ENCODE measurements at regions not wholly inside any gene's neighbourhood (a gene's known extent, or its start where the extent isn't known, plus 50 kb on each side); places are given as distances from the start of the nearest gene placed in this dataset.
"Not testable (repeated sequence)": the region's sequence is repeated elsewhere in the genome, so short reads cannot be mapped to it uniquely, and the experiment has no call there.

GRCh38 chr3:20288050-20288449 is 102.0 kb upstream of the SGO1 start:
- ChIA-PET POLR2A (no interaction called here), CTCF (no interaction called here)
- no peak overlapping the region for H3K4me3 ChIP-seq (ENCODE audit: low read depth, low read length)
- peaks cover 4% of the 10 kb centered on the region; the same call in 1 of the 2 replicates for H3K9me3 ChIP-seq (ENCODE audit: control insufficient read depth, insufficient read depth, low read length)
- DNase-seq (ENCODE audit: low read depth, low spot score): no peak
- H3K27me3 ChIP-seq (ENCODE audit: control insufficient read depth, insufficient read depth, low read length): no peaks in the 10 kb centered on the region
- no peak overlapping the region for H3K27ac ChIP-seq (ENCODE audit: low read depth, low read length)
- TF ChIP-seq CTCF (IDR thresholded peaks at IDR 0.05; ENCODE audit: low read depth, low read length): no peak

- TF ChIP-seq CTCF (IDR thresholded peaks at IDR 0.05; ENCODE audit: low read depth, low read length): no peak
- POLR2A ChIA-PET: no interaction called here
- DNase-seq (ENCODE audit: low read depth, low spot score): no peak
- Histone ChIP-seq H3K27me3 (ENCODE audit: control insufficient read depth, insufficient read depth, low read length) (no peaks in the 10 kb centered on the region), H3K27ac (ENCODE audit: low read depth, low read length) (no peak overlapping the region), H3K4me3 (ENCODE audit: low read depth, low read length) (no peak overlapping the region), H3K9me3 (ENCODE audit: control insufficient read depth, insufficient read depth, low read length) (peaks cover 4% of the 10 kb centered on the region; the same call in 1 of the 2 replicates)
- CTCF ChIA-PET: no interaction called here
Measured at GRCh38 chr3:20280257-20280656, 94.3 kb upstream of the SGO1 start.

- CTCF ChIA-PET; H3K27ac ChIP-seq (ENCODE audit: low read depth, low read length); H3K27me3 ChIP-seq (ENCODE audit: control insufficient read depth, insufficient read depth, low read length); H3K4me3 ChIP-seq (ENCODE audit: low read depth, low read length); DNase-seq (ENCODE audit: low read depth, low spot score); H3K9me3 ChIP-seq (ENCODE audit: control insufficient read depth, insufficient read depth, low read length); POLR2A ChIA-PET: not testable (repeated sequence)
Measured at GRCh38 chr3:20265977-20266376, 80.0 kb upstream of the SGO1 start.

GRCh38 chr3:20264900-20265567 is 79.0 kb upstream of the SGO1 start:
- no peak for TF ChIP-seq CTCF (IDR thresholded peaks at IDR 0.05; ENCODE audit: low read depth, low read length)
- ChIA-PET CTCF (no interaction called here), POLR2A (no interaction called here)
- Histone ChIP-seq H3K27me3 (ENCODE audit: control insufficient read depth, insufficient read depth, low read length) (no peaks in the 10 kb centered on the region), H3K9me3 (ENCODE audit: control insufficient read depth, insufficient read depth, low read length) (peaks cover 9% of the 10 kb centered on the region), H3K27ac (ENCODE audit: low read depth, low read length) (no peak overlapping the region), H3K4me3 (ENCODE audit: low read depth, low read length) (no peak overlapping the region)
- no peak for DNase-seq (ENCODE audit: low read depth, low spot score)

- ChIA-PET POLR2A (no interaction called here), CTCF (interaction anchor here (0.7 kb wide), 1 partner anchor 372 kb away, joined by 3 read pairs; no protein-coding TSS in a partner anchor)
- DNase-seq (ENCODE audit: low read depth, low spot score): no peak
- TF ChIP-seq CTCF (IDR thresholded peaks at IDR 0.05; ENCODE audit: low read depth, low read length): no peak
- Histone ChIP-seq H3K27me3 (ENCODE audit: control insufficient read depth, insufficient read depth, low read length) (no peaks in the 10 kb centered on the region), H3K9me3 (ENCODE audit: control insufficient read depth, insufficient read depth, low read length) (peaks cover 7% of the 10 kb centered on the region), H3K27ac (ENCODE audit: low read depth, low read length) (no peak overlapping the region), H3K4me3 (ENCODE audit: low read depth, low read length) (no peak overlapping the region)
Measured at GRCh38 chr3:20258371-20258770, 72.4 kb upstream of the SGO1 start.

Data from AG04450 (cell line).